ENCODE measurements at regions not wholly inside any gene's neighbourhood (a gene's known extent, or its start where the extent isn't known, plus 50 kb on each side); places are given as distances from the start of the nearest gene placed in this dataset.
"Not testable (repeated sequence)": the region's sequence is repeated elsewhere in the genome, so short reads cannot be mapped to it uniquely, and the experiment has no call there.

DNA sequence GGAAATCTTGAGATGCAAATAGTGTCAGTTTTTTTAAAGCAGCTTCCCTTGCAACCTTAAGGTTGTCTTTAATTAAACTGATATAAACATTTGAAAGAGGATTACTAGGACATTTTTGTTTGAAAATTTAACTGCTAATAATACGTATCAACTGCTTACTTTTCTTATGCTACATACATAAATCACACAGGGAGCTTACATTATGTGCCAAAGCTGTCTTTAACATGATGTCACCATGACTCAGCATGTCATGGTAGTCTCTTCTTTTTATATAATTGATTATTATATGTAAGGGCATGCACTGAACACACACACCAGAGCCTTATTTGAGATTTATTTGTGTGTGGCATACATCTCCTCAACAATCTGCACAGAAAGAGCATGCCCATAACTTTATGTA, 63.0 kb upstream of the PTHLH start:
- WGBS, 2 donors: 63% methylated on average over 1 of the region's 1 CpG
- FAIRE-seq (no peak), DNase-seq (no peak), ATAC-seq (no peak)
- Histone ChIP-seq H3K4me1 (no peaks in the 10 kb centered on the region), H3K4me3 (no peak overlapping the region), H3K36me3 (no peaks in the 10 kb centered on the region), H3K27me3 (no peaks in the 10 kb centered on the region), H3K9me3 (no peaks in the 10 kb centered on the region), H3K27ac (no peak overlapping the region)
- intact Hi-C loops (cut with DNase I): no loop called here
- TF ChIP-seq, protein P1, sequence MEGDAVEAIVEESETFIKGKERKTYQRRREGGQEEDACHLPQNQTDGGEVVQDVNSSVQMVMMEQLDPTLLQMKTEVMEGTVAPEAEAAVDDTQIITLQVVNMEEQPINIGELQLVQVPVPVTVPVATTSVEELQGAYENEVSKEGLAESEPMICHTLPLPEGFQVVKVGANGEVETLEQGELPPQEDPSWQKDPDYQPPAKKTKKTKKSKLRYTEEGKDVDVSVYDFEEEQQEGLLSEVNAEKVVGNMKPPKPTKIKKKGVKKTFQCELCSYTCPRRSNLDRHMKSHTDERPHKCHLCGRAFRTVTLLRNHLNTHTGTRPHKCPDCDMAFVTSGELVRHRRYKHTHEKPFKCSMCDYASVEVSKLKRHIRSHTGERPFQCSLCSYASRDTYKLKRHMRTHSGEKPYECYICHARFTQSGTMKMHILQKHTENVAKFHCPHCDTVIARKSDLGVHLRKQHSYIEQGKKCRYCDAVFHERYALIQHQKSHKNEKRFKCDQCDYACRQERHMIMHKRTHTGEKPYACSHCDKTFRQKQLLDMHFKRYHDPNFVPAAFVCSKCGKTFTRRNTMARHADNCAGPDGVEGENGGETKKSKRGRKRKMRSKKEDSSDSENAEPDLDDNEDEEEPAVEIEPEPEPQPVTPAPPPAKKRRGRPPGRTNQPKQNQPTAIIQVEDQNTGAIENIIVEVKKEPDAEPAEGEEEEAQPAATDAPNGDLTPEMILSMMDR (IDR thresholded peaks at IDR 0.05): no peak

DNA sequence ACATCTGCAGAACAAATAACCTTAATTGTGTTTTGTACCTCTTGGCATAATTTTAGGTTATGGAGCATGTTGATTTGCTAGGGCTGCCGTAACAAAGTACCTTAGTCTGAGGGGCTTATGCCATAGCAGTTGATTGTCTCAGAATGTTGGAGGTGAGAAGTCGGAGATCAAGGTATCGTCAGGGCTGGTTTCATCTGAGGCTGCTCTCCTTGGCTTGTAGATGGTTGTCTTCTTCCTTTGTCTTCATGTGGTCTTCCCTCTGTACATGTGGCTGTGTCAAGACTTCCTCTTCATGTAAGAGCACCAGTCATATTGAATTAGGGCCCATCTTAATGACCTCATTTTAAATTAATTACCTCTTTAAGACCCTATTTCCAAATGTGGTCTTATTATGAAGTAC, 64.4 kb upstream of the PTHLH start:
- no peak for FAIRE-seq
- no peaks in the 10 kb centered on the region for H3K36me3 ChIP-seq
- intact Hi-C loops (cut with DNase I): no loop called here
- H3K9me3 ChIP-seq: no peaks in the 10 kb centered on the region
- no peak for DNase-seq
- H3K4me3 ChIP-seq: no peak overlapping the region
- H3K4me1 ChIP-seq: no peaks in the 10 kb centered on the region
- no peak overlapping the region for H3K27ac ChIP-seq
- no peaks in the 10 kb centered on the region for H3K27me3 ChIP-seq
- 91 to 95% methylated on average over 3 of the region's 3 CpGs for WGBS, 2 donors
- ATAC-seq: no peak
- TF ChIP-seq, protein P1 (IDR thresholded peaks at IDR 0.05): no peak

DNA sequence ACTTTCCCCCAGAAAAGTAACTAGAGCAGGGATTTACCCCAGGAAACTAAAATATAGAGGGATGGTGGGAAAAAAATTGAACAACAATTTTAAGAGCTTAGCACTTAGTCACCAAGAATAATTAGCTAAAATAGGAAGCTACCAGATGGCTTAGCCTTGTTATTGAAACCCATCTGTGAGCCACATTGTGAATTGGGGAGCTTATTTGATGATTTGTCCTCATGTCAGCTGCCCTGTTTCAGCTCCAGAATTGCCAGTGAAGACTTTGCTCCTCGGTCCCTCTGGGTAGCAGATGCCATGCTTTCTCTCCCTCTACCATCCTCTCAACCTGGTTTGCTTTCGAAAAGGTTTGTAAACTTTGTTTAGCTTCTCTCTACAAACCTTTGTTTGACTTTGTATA, 67.7 kb upstream of the PTHLH start:
- WGBS, 2 donors: 77% methylated on average over 2 of the region's 2 CpGs

DNA sequence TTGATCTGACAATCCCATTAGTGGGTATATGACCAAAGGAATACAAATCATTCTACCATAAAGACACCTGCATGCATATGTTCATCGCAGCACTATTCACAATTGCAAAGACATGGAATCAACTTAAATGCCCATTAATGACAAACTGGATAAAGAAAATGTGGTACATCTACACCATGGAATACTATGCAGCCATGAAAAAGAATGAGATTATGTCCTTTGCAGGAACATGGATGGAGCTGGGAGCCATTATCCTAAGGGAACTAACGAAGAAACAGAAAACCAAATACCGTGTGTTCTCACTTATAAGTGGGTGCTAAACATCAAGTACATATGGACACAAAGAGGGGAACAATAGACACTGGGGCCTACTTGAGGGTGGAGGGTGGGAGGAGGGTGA, 74.1 kb upstream of the PTHLH start:
- H3K27ac ChIP-seq; H3K4me3 ChIP-seq; H3K9me3 ChIP-seq; ATAC-seq; DNase-seq; intact Hi-C loops (cut with DNase I); H3K36me3 ChIP-seq; H3K27me3 ChIP-seq; H3K4me1 ChIP-seq; FAIRE-seq: not testable (repeated sequence)
- 72 to 93% methylated on average over 3 of the region's 3 CpGs for WGBS, 2 donors

More for the DNA sequence above, 67.7 kb upstream of the PTHLH start:
- Histone ChIP-seq H3K27ac (no peak overlapping the region), H3K27me3 (no peaks in the 10 kb centered on the region), H3K4me3 (no peak overlapping the region), H3K9me3 (no peaks in the 10 kb centered on the region), H3K36me3 (no peaks in the 10 kb centered on the region), H3K4me1 (no peaks in the 10 kb centered on the region)
- intact Hi-C loops (cut with DNase I): no loop called here
- TF ChIP-seq, protein P1 (IDR thresholded peaks at IDR 0.05): no peak
- ATAC-seq (no peak), FAIRE-seq (no peak), DNase-seq (no peak)

DNA sequence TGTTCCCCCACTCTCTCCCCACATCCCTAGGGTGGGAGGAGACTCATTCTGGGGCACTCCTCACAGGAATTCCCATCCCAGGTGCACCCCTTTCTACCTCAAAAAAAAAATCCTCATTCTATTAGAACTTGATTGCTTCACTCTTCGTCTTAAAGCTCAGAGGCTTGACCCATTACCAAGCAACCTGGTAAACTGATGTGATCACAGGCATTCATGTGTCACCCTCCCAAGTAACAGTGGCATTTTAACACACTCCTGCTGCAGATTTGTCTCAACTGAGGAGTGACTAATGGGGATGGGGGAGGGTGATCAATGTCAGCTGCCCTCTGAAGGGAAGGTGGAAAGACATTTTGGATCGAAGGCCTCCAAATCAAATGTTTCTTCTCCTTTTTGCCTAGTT, 78.1 kb upstream of the PTHLH start:
- ATAC-seq (no peak), DNase-seq (no peak), FAIRE-seq (no peak)
- no peaks in the 10 kb centered on the region for H3K4me1 ChIP-seq
- no peaks in the 10 kb centered on the region for H3K36me3 ChIP-seq
- no peak overlapping the region for H3K27ac ChIP-seq
- intact Hi-C loops (cut with DNase I): no loop called here
- TF ChIP-seq, protein P1 (IDR thresholded peaks at IDR 0.05): no peak
- WGBS, 2 donors: 69 to 75% methylated on average over 2 of the region's 2 CpGs
- no peaks in the 10 kb centered on the region for H3K27me3 ChIP-seq
- H3K9me3 ChIP-seq: no peaks in the 10 kb centered on the region
- no peak overlapping the region for H3K4me3 ChIP-seq

Data from pancreas (tissue), 10 donors.